ENCODE measurements at regions not wholly inside any gene's neighbourhood (a gene's known extent, or its start where the extent isn't known, plus 50 kb on each side); places are given as distances from the start of the nearest gene placed in this dataset.

- Mint-ChIP-seq H3K4me3 (no peak overlapping the region), H3K9me3 (no peaks in the 10 kb centered on the region), H3K27ac (no peak overlapping the region), H3K27me3 (ENCODE audit: insufficient read depth) (peaks cover 4% of the 10 kb centered on the region), H3K36me3 (ENCODE audit: low read depth) (no peaks in the 10 kb centered on the region), H3K4me1 (no peaks in the 10 kb centered on the region)
- Histone ChIP-seq H3K36me3 (ENCODE audit: control insufficient read depth, insufficient read depth, low read length) (no peaks in the 10 kb centered on the region), H3K27me3 (ENCODE audit: control insufficient read depth, insufficient read depth, low read length, poor library complexity, severe bottlenecking) (peaks cover 4% of the 10 kb centered on the region), H3K4me1 (ENCODE audit: control insufficient read depth, insufficient read depth, low read length) (no peaks in the 10 kb centered on the region), H3K9ac (ENCODE audit: extremely low read depth, low read length, poor library complexity, severe bottlenecking) (no peak overlapping the region), H3K4me3 (ENCODE audit: low read length) (no peak overlapping the region), H3K9me3 (ENCODE audit: control insufficient read depth, low read length) (no peaks in the 10 kb centered on the region), H3K27ac (ENCODE audit: low read depth, low read length) (no peak overlapping the region)
- peak; percentile 33 for DNase-seq
- 89% methylated on average over 9 to 10 of the region's 10 CpGs for WGBS, 2 experiments (ENCODE audit: insufficient coverage in 1 of 2, insufficient read length in 1 of 2)
- TF ChIP-seq, protein P1, sequence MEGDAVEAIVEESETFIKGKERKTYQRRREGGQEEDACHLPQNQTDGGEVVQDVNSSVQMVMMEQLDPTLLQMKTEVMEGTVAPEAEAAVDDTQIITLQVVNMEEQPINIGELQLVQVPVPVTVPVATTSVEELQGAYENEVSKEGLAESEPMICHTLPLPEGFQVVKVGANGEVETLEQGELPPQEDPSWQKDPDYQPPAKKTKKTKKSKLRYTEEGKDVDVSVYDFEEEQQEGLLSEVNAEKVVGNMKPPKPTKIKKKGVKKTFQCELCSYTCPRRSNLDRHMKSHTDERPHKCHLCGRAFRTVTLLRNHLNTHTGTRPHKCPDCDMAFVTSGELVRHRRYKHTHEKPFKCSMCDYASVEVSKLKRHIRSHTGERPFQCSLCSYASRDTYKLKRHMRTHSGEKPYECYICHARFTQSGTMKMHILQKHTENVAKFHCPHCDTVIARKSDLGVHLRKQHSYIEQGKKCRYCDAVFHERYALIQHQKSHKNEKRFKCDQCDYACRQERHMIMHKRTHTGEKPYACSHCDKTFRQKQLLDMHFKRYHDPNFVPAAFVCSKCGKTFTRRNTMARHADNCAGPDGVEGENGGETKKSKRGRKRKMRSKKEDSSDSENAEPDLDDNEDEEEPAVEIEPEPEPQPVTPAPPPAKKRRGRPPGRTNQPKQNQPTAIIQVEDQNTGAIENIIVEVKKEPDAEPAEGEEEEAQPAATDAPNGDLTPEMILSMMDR (conservative IDR thresholded peaks at IDR 0.05): no peak
Measured at GRCh38 chr1:29669158-29669871, 433.0 kb downstream of the PTPRU start.

DNA sequence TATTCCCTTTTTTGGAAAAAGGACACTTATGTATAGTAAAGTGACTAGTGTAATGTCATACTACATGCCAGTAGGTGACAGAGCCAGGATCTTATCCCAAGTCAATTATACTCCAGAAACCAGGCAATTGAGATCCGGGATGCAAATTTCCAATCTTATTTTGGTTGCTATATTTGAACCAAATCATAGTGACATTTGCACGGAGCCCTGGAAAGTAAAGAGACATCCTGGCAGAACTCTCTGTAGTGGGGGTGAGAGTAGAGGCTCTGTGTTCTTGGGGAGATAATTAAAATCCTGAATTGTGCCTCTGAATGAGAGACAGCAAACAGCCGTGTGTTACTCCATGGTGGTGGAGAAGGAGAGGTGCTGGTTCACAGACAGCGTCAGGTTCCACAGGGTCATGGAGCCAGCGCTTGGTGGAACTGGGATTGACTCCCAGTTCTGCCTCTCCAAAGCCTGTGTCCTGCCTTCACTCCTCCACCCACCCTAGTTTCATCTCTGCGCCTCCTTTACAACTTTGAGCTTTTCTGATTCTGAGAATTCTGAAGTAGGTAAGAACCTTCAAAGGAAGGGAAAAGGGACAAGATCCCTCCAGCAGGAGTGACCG, 432.3 kb downstream of the PTPRU start:
- no peak for DNase-seq
- Histone ChIP-seq H3K4me3 (ENCODE audit: low read length) (no peak overlapping the region), H3K27ac (ENCODE audit: low read depth, low read length) (no peak overlapping the region), H3K4me1 (ENCODE audit: control insufficient read depth, insufficient read depth, low read length) (no peaks in the 10 kb centered on the region), H3K36me3 (ENCODE audit: control insufficient read depth, insufficient read depth, low read length) (no peaks in the 10 kb centered on the region), H3K27me3 (ENCODE audit: control insufficient read depth, insufficient read depth, low read length, poor library complexity, severe bottlenecking) (peaks cover 4% of the 10 kb centered on the region), H3K9me3 (ENCODE audit: control insufficient read depth, low read length) (no peaks in the 10 kb centered on the region), H3K9ac (ENCODE audit: extremely low read depth, low read length, poor library complexity, severe bottlenecking) (no peak overlapping the region)
- no peaks in the 10 kb centered on the region for H3K4me1 Mint-ChIP-seq
- H3K36me3 Mint-ChIP-seq (ENCODE audit: low read depth): no peaks in the 10 kb centered on the region
- H3K27me3 Mint-ChIP-seq (ENCODE audit: insufficient read depth): peaks cover 4% of the 10 kb centered on the region
- H3K27ac Mint-ChIP-seq: no peak overlapping the region
- H3K9me3 Mint-ChIP-seq: no peaks in the 10 kb centered on the region
- no peak overlapping the region for H3K4me3 Mint-ChIP-seq
- TF ChIP-seq, protein P1 (conservative IDR thresholded peaks at IDR 0.05): no peak
- 85 to 92% methylated on average over 3 to 7 of the region's 7 CpGs for WGBS, 2 experiments (ENCODE audit: insufficient coverage in 1 of 2, insufficient read length in 1 of 2)

- Mint-ChIP-seq H3K36me3 (ENCODE audit: low read depth) (no peaks in the 10 kb centered on the region), H3K4me3 (no peak overlapping the region), H3K4me1 (no peaks in the 10 kb centered on the region), H3K27ac (no peak overlapping the region), H3K9me3 (no peaks in the 10 kb centered on the region), H3K27me3 (ENCODE audit: insufficient read depth) (peaks cover 4% of the 10 kb centered on the region)
- Histone ChIP-seq H3K27ac (ENCODE audit: low read depth, low read length) (no peak overlapping the region), H3K9ac (ENCODE audit: extremely low read depth, low read length, poor library complexity, severe bottlenecking) (no peak overlapping the region), H3K4me1 (ENCODE audit: control insufficient read depth, insufficient read depth, low read length) (no peaks in the 10 kb centered on the region), H3K27me3 (ENCODE audit: control insufficient read depth, insufficient read depth, low read length, poor library complexity, severe bottlenecking) (peaks cover 4% of the 10 kb centered on the region), H3K4me3 (ENCODE audit: low read length) (no peak overlapping the region), H3K9me3 (ENCODE audit: control insufficient read depth, low read length) (no peaks in the 10 kb centered on the region), H3K36me3 (ENCODE audit: control insufficient read depth, insufficient read depth, low read length) (no peaks in the 10 kb centered on the region)
- TF ChIP-seq, protein P1 (conservative IDR thresholded peaks at IDR 0.05): no peak
- 98% methylated on average over 2 of the region's 2 CpGs; no CpG with 5 or more reads in 1 of the 2 experiments for WGBS, 2 experiments (ENCODE audit: insufficient coverage in 1 of 2, insufficient read length in 1 of 2)
- no peak for DNase-seq
Measured at GRCh38 chr1:29667951-29668350, 431.6 kb downstream of the PTPRU start.

Data from endodermal cell (in vitro differentiated cells).